OCI-LY1 (cell line): ENCODE measurements at regions not wholly inside any gene's neighbourhood (a gene's known extent, or its start where the extent isn't known, plus 50 kb on each side); places are given as distances from the start of the nearest gene placed in this dataset.

Source experiments
- CTCF ChIP-seq: fragments of 200-600 bp; sonication (generic), shearing (Covaris generic); IDR thresholded peaks from 2 replicates; pipeline ENCODE4 v1.5.1; 2017; ENCODE audit warnings: mild to moderate bottlenecking, antibody characterized with exemption, low read length, moderate library complexity, mixed read lengths
- EZH2 ChIP-seq: fragments of 200-600 bp; sonication (generic), shearing (Covaris generic); IDR thresholded peaks from 2 replicates; pipeline ENCODE4 v1.8.0; 2017; ENCODE audit warnings: borderline replicate concordance, mixed run types, mild to moderate bottlenecking, antibody characterized with exemption, low read length, moderate library complexity, mixed read lengths

- TF ChIP-seq CTCF: no peak
- TF ChIP-seq EZH2: no peak
Measured at GRCh38 chr3:102215166-102215565, 219.6 kb upstream of the ZPLD1 start.
